ENCODE measurements at regions not wholly inside any gene's neighbourhood (a gene's known extent, or its start where the extent isn't known, plus 50 kb on each side); places are given as distances from the start of the nearest gene placed in this dataset.
"Not testable (repeated sequence)": the region's sequence is repeated elsewhere in the genome, so short reads cannot be mapped to it uniquely, and the experiment has no call there.

DNA sequence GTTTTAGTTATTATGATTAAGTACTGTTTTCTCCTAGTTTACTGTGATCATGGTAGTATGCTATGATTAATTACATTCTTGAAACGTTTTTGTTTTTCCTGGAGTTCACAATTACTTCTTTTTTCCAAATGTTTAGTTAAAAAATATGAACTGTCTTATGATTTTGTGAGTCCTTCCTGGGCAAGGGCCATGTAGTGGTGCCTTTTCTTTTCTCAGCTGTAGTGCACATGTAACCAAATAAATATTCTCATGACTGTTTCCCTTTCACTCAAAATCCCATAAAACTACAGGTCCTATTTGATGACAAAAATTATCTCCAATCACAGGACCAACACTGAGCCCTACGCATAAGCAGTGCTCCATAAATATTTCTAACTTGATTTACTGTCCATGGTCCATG, 118.9 kb upstream of the EGR2 start:
- no peak for FAIRE-seq

GRCh38 chr10:62934258-62934657, 118.1 kb upstream of the EGR2 start:
- ATAC-seq (peak in 1 of 4 donors; percentile 56), FAIRE-seq (no peak), DNase-seq (no peak)
- 44 to 51% methylated on average over 11 of the region's 11 CpGs for WGBS, 2 donors
- H3K4me1 ChIP-seq = no peaks in the 10 kb centered on the region
- no peak overlapping the region for H3K4me3 ChIP-seq
- no peaks in the 10 kb centered on the region for H3K9me3 ChIP-seq
- no peak overlapping the region for H3K27ac ChIP-seq
- H3K27me3 ChIP-seq = no peaks in the 10 kb centered on the region
- intact Hi-C loops (cut with DNase I) = no loop called here
- H3K36me3 ChIP-seq = no peaks in the 10 kb centered on the region
- TF ChIP-seq CTCF (IDR thresholded peaks at IDR 0.05) = no peak

More for the DNA sequence above, 118.9 kb upstream of the EGR2 start:
- WGBS, 2 donors = 26 to 40% methylated on average over 2 of the region's 2 CpGs
- Histone ChIP-seq H3K27ac (no peak overlapping the region), H3K9me3 (no peaks in the 10 kb centered on the region), H3K4me3 (no peak overlapping the region), H3K27me3 (no peaks in the 10 kb centered on the region), H3K36me3 (no peaks in the 10 kb centered on the region), H3K4me1 (no peaks in the 10 kb centered on the region)
- DNase-seq = no peak
- no peak for ATAC-seq
- intact Hi-C loops (cut with DNase I) = no loop called here
- TF ChIP-seq CTCF (IDR thresholded peaks at IDR 0.05) = no peak

- H3K27me3 ChIP-seq; H3K9me3 ChIP-seq; DNase-seq; intact Hi-C loops (cut with DNase I); FAIRE-seq; H3K4me3 ChIP-seq; H3K27ac ChIP-seq; ATAC-seq; H3K36me3 ChIP-seq; H3K4me1 ChIP-seq: not testable (repeated sequence)
- 83 to 87% methylated on average over 20 to 24 of the region's 24 CpGs for WGBS, 2 donors
Observed at GRCh38 chr10:62928763-62929162, 112.6 kb upstream of the EGR2 start.

DNA sequence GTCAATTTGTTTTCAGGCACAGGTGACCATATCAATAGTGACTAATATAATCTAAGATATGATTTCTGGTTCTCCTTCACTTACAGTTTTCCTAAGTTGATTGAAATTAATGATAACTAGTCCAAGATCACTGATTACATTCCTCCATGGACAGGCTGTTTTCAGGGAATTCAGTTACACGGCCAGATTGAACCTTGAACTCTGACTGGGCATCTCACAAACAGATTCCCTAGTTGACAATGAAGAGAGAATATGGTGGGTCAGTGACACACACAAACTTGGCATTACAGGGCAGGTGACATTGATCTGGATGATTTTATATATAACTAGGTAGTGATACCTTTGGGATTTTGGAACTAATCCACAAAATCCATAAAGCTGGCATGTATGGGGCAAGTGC, 110.2 kb upstream of the EGR2 start:
- Histone ChIP-seq H3K27ac (no peak overlapping the region), H3K36me3 (no peaks in the 10 kb centered on the region), H3K27me3 (no peaks in the 10 kb centered on the region), H3K4me3 (no peak overlapping the region), H3K9me3 (no peaks in the 10 kb centered on the region), H3K4me1 (no peaks in the 10 kb centered on the region)
- FAIRE-seq = no peak
- no peak for ATAC-seq
- intact Hi-C loops (cut with DNase I) = no loop called here
- TF ChIP-seq CTCF (IDR thresholded peaks at IDR 0.05) = no peak
- DNase-seq = no peak
- WGBS, 2 donors = 30 to 34% methylated on average over 1 of the region's 1 CpG

- Histone ChIP-seq H3K27ac (no peak overlapping the region), H3K9me3 (no peaks in the 10 kb centered on the region), H3K4me1 (no peaks in the 10 kb centered on the region), H3K27me3 (no peaks in the 10 kb centered on the region), H3K4me3 (peak overlapping the region in 1 of 4 donors; percentile 27), H3K36me3 (no peaks in the 10 kb centered on the region)
- DNase-seq = peak in 5 of 6 donors; percentile 34 to 66 (median 51)
- TF ChIP-seq CTCF (IDR thresholded peaks at IDR 0.05) = no peak
- ATAC-seq = peak; percentile 71 to 95 (median 80)
- no peak for FAIRE-seq
- WGBS, 2 donors = 41 to 71% methylated on average over 20 of the region's 20 CpGs
- intact Hi-C loops (cut with DNase I) = no loop called here
Observed at GRCh38 chr10:62924344-62924748, 108.2 kb upstream of the EGR2 start.

DNA sequence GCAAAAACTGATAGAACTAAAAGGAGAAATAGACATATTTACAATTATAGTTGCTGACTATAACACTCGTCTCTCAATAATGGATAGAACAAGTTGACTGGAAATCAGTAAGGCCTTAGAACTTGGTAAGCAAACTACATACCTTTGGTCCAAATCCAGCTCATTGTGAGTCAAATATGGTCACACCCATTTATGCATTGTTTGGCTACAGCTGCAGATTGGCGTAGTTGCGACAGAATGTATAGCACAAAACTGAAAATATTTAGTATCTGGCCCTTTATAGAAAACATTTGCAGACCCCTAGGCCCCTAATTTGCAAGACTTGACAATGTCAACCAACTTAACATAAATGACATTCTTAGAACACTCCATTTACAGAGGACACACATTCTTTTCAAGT, 103.6 kb upstream of the EGR2 start:
- no peaks in the 10 kb centered on the region for H3K4me1 ChIP-seq
- intact Hi-C loops (cut with DNase I) = no loop called here
- ATAC-seq (no peak), FAIRE-seq (no peak), DNase-seq (no peak)
- no peak overlapping the region for H3K4me3 ChIP-seq
- whole genome bisulfite sequencing, 2 donors = 84 to 85% methylated on average over 3 of the region's 3 CpGs
- TF ChIP-seq CTCF (IDR thresholded peaks at IDR 0.05) = no peak
- H3K27me3 ChIP-seq = no peaks in the 10 kb centered on the region
- H3K36me3 ChIP-seq = no peaks in the 10 kb centered on the region
- H3K27ac ChIP-seq = no peak overlapping the region
- no peaks in the 10 kb centered on the region for H3K9me3 ChIP-seq

All from pancreas (tissue), 10 donors.